Endothelial cell of umbilical vein (primary cell): ENCODE measurements at regions not wholly inside any gene's neighbourhood (a gene's known extent, or its start where the extent isn't known, plus 50 kb on each side); places are given as distances from the start of the nearest gene placed in this dataset.
"Not testable (repeated sequence)": the region's sequence is repeated elsewhere in the genome, so short reads cannot be mapped to it uniquely, and the experiment has no call there.

Experiments
- BruUV-seq: library from RNA; stranded (reverse); fragments of 400-500 nt; replicated peaks from 2 replicates; lab custom pipeline; 2021; lab: Mats Ljungman, UMichigan
- CTCF ChIA-PET: fragments of 300-600, 350-600 bp; sonication (Branson Sonifier 250); formaldehyde crosslinking; loops from one replicate; lab custom pipeline; 2021; ENCODE audit warnings: antibody characterized with exemption, inconsistent platforms; lab: Charles Lee
- POLR2A ChIA-PET: fragments of 300-600, 350-600 bp; sonication (Branson Sonifier 250); formaldehyde crosslinking; loops from one replicate; lab custom pipeline; 2021; ENCODE audit warnings: antibody characterized with exemption, inconsistent platforms; lab: Charles Lee
- DNase-seq: peaks from one replicate; pipeline ENCODE4 v3.0.0-alpha.2; 2011; ENCODE audit warnings: low read depth, low spot score
- FAIRE-seq: peaks from 2 replicates; lab custom pipeline; 2011; peaks lifted over from hg19 to GRCh38; lab: Jason Lieb, UNC
- H2AFZ ChIP-seq: 2 replicates; pipeline ENCODE4 v1.6.0; 2012; ENCODE audit warnings: low read depth, low read length, control low read depth, inconsistent platforms
- H3K27ac ChIP-seq: 2 replicates; pipeline ENCODE4 v1.5.1; 2011; ENCODE audit warnings: low read depth, mild to moderate bottlenecking, control low read depth, low read length, moderate library complexity; ENCODE audit not compliant: insufficient read depth
- H3K27me3 ChIP-seq, 2 experiments: 2 replicates each; pipeline versions ENCODE4 v1.6.0 to v1.6.1; 2011; ENCODE audit warnings: low read length in 2 of 2, mixed read lengths in 1 of 2; ENCODE audit not compliant: control insufficient read depth in 2 of 2, insufficient read depth in 2 of 2
- H3K36me3 ChIP-seq, 2 experiments: 2 replicates in 1 of 2; 3 replicates in 1 of 2; pipeline ENCODE4 v1.5.1; 2011; ENCODE audit warnings: low read length in 2 of 2, mild to moderate bottlenecking in 1 of 2, moderate library complexity in 1 of 2; ENCODE audit not compliant: control insufficient read depth in 2 of 2, insufficient read depth in 2 of 2; ENCODE audit errors: extremely low read depth in 1 of 2
- H3K4me1 ChIP-seq: 3 replicates; pipeline ENCODE4 v1.5.1; 2011; ENCODE audit warnings: mild to moderate bottlenecking, low read length; ENCODE audit not compliant: control insufficient read depth, insufficient read depth; ENCODE audit errors: extremely low read depth
- H3K4me2 ChIP-seq: 2 replicates; pipeline ENCODE4 v1.6.1; 2011; ENCODE audit warnings: low read length, control low read depth, mixed read lengths; ENCODE audit not compliant: insufficient read depth
- H3K4me3 ChIP-seq, 3 experiments: fragments of 200-600 bp in 1 of 3; sonication (generic), shearing (Covaris generic) in 1 of 3; replicated peaks in 1 of 3; 2 replicates each; pipeline ENCODE4 v1.5.1; 2011 to 2016; ENCODE audit warnings: control low read depth in 3 of 3, low read length in 3 of 3, mild to moderate bottlenecking in 2 of 3, inconsistent platforms in 1 of 3, low read depth in 1 of 3, moderate library complexity in 1 of 3; ENCODE audit not compliant: insufficient read depth in 1 of 3
- H3K79me2 ChIP-seq: 2 replicates; pipeline ENCODE4 v1.6.0; 2012; ENCODE audit warnings: low read length, inconsistent platforms; ENCODE audit not compliant: control insufficient read depth, insufficient read depth
- H3K9ac ChIP-seq: replicated peaks from 2 replicates; pipeline ENCODE3; 2011; ENCODE audit warnings: low read length, control low read depth; ENCODE audit not compliant: insufficient read depth; ENCODE audit errors: extremely low read depth
- H3K9me1 ChIP-seq: replicated peaks from 3 replicates; pipeline ENCODE4 v1.6.0; 2011; ENCODE audit warnings: mild to moderate bottlenecking, low read length; ENCODE audit not compliant: control insufficient read depth, insufficient read depth; ENCODE audit errors: extremely low read depth
- H3K9me3 ChIP-seq: replicated peaks from 2 replicates; pipeline ENCODE4 v1.5.1; 2012; ENCODE audit warnings: low read length, inconsistent platforms; ENCODE audit not compliant: control insufficient read depth, insufficient read depth
- H4K20me1 ChIP-seq: replicated peaks from 2 replicates; pipeline ENCODE3; 2011; ENCODE audit warnings: mild to moderate bottlenecking, low read length; ENCODE audit not compliant: control insufficient read depth, insufficient read depth; ENCODE audit errors: extremely low read depth
- EZH2 ChIP-seq: IDR thresholded peaks from 2 replicates; pipeline ENCODE4 v1.6.1; 2012; ENCODE audit warnings: borderline replicate concordance, low read depth, mild to moderate bottlenecking, moderate library complexity, low read length, inconsistent platforms; ENCODE audit not compliant: severe bottlenecking
- FOS ChIP-seq: IDR thresholded peaks from 2 replicates; pipeline ENCODE4 v1.6.1; 2011; ENCODE audit warnings: mild to moderate bottlenecking, low read length, moderate library complexity, borderline replicate concordance; ENCODE audit not compliant: insufficient read depth
- GATA2 ChIP-seq: IDR thresholded peaks from 2 replicates; pipeline ENCODE4 v1.7.0; 2011; ENCODE audit warnings: low read depth, mild to moderate bottlenecking, moderate library complexity, mixed read lengths, low read length; ENCODE audit not compliant: insufficient read length, insufficient read depth
- JUN ChIP-seq: IDR thresholded peaks from 2 replicates; pipeline ENCODE4 v1.6.1; 2011; ENCODE audit warnings: borderline replicate concordance, low read depth; ENCODE audit not compliant: insufficient read length, insufficient read depth
- MYC ChIP-seq: IDR thresholded peaks from one replicate; pipeline ENCODE4 v1.6.1; 2011; ENCODE audit warnings: mild to moderate bottlenecking, low read depth, low read length
- POLR2A ChIP-seq: IDR thresholded peaks from 2 replicates; pipeline ENCODE4 v1.6.1; 2012; ENCODE audit warnings: low read depth, mild to moderate bottlenecking, control low read depth, low read length
- POLR2AphosphoS5 ChIP-seq: IDR thresholded peaks from 2 replicates; pipeline ENCODE4 v1.6.1; 2012; ENCODE audit warnings: low read depth, mild to moderate bottlenecking, control low read depth, low read length, moderate library complexity; ENCODE audit not compliant: insufficient read depth
- dilution Hi-C: fragments of 300-500 bp; cut with MboI; formaldehyde crosslinking; loops from one replicate; pipeline ENCODE4 v1.15.0; 2019; ENCODE audit warnings: low sequenced_read_pairs; ENCODE audit not compliant: extremely low pct_ligation_motif_present
- intact Hi-C: fragments of 100-400 bp; cut with micrococcal nuclease; formaldehyde crosslinking; loops from one replicate; pipeline ENCODE4 v1.10.0; 2022
- TF ChIP-seq, protein P1 (sequence below): IDR thresholded peaks from 2 replicates; pipeline ENCODE4 v1.6.1; 2011; ENCODE audit not compliant: insufficient read depth, insufficient read length
- TF ChIP-seq, protein P2 (sequence below), 2 donors: IDR thresholded peaks; 1 replicate in 1 of 2; 2 replicates in 1 of 2; pipeline ENCODE4 v1.5.1; 2011; ENCODE audit warnings: low read length in 2 of 2, mild to moderate bottlenecking in 2 of 2, moderate library complexity in 2 of 2, control low read depth in 1 of 2, inconsistent platforms in 1 of 2, low read depth in 1 of 2; ENCODE audit not compliant: insufficient read depth in 1 of 2; ENCODE audit errors: extremely low read depth in 1 of 2

DNA sequence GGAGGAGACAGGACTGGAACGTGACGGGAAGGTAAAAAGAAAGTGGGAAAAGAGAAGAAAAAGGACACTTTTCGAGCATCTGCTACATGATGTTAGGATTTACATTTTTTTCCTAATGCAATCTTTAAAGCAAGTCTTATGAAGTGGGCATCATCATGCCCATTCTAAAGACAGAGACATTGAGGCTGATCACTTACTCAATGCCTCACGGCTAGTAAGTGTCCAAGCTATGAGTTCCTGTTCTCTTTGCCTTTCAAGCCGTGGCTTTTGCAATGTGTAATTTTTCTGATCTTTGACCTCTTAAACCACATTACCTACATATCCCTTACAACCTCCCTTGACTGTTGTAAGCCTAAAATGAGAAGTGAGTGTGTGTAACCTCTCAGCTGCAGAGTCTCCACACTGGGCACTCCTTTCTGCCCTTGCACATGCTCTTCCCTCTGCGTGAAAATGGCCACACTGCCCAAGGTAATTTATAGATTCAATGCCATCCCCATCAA, 649.2 kb downstream of the RNF144A start:
- Histone ChIP-seq H2AFZ (no peak overlapping the region), H3K27ac (no peak overlapping the region), H3K4me3 (no peak overlapping the region), H3K9me1 (no peaks in the 10 kb centered on the region), H3K4me1 (no peaks in the 10 kb centered on the region), H3K36me3 (no peaks in the 10 kb centered on the region), H3K27me3 (no peaks in the 10 kb centered on the region), H3K9ac (no peak overlapping the region), H3K79me2 (no peaks in the 10 kb centered on the region), H3K4me2 (no peak overlapping the region), H4K20me1 (no peaks in the 10 kb centered on the region), H3K9me3 (peaks cover 2% of the 10 kb centered on the region)
- ChIA-PET CTCF (no interaction called here), POLR2A (no interaction called here)
- no peak for DNase-seq
- no TSS peak for BruUV-seq
- TF ChIP-seq, protein P1, sequence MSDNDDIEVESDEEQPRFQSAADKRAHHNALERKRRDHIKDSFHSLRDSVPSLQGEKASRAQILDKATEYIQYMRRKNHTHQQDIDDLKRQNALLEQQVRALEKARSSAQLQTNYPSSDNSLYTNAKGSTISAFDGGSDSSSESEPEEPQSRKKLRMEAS = no peak
- TF ChIP-seq POLR2AphosphoS5 = no peak
- TF ChIP-seq MYC = no peak
- no peak for TF ChIP-seq FOS
- TF ChIP-seq, protein P2, sequence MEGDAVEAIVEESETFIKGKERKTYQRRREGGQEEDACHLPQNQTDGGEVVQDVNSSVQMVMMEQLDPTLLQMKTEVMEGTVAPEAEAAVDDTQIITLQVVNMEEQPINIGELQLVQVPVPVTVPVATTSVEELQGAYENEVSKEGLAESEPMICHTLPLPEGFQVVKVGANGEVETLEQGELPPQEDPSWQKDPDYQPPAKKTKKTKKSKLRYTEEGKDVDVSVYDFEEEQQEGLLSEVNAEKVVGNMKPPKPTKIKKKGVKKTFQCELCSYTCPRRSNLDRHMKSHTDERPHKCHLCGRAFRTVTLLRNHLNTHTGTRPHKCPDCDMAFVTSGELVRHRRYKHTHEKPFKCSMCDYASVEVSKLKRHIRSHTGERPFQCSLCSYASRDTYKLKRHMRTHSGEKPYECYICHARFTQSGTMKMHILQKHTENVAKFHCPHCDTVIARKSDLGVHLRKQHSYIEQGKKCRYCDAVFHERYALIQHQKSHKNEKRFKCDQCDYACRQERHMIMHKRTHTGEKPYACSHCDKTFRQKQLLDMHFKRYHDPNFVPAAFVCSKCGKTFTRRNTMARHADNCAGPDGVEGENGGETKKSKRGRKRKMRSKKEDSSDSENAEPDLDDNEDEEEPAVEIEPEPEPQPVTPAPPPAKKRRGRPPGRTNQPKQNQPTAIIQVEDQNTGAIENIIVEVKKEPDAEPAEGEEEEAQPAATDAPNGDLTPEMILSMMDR (IDR thresholded peaks at IDR 0.05; ENCODE audit: extremely low read depth in 1 of 2, insufficient read depth in 1 of 2, low read depth in 1 of 2, low read length in 2 of 2) = no peak
- TF ChIP-seq EZH2 = no peak
- no peak for TF ChIP-seq POLR2A
- no peak for TF ChIP-seq GATA2
- TF ChIP-seq JUN = no peak
- dilution Hi-C loops = no loop called here
- intact Hi-C loops = no loop called here
- FAIRE-seq = no peak

DNA sequence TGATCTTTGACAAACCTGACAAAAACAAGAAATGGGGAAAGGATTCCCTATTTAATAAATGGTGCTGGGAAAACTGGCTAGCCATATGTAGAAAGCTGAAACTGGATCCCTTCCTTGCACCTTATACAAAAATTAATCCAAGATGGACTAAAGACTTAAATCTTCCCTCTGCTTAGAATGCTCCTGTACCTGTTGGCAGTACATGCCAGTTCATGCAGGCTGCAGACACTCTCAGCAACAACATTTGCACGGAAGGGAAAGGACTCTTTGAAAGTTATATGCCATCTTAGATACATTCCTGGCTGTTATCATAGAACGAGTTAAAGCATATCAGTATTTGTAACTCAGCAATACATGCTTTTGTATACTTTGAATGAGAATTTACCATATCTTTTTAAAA, 649.9 kb downstream of the RNF144A start:
- H4K20me1 ChIP-seq = not testable (repeated sequence)

More for the DNA sequence above, 649.9 kb downstream of the RNF144A start:
- DNase-seq, H3K4me2 ChIP-seq, H3K4me3 ChIP-seq, BruUV-seq, dilution Hi-C loops, CTCF ChIA-PET, H3K9ac ChIP-seq, intact Hi-C loops, H3K79me2 ChIP-seq, H2AFZ ChIP-seq, POLR2A ChIA-PET, H3K9me1 ChIP-seq, H3K4me1 ChIP-seq, H3K9me3 ChIP-seq, FAIRE-seq, H3K36me3 ChIP-seq, H3K27me3 ChIP-seq, H3K27ac ChIP-seq: not testable (repeated sequence)
